HG03025 (cell line): ENCODE measurements at regions not wholly inside any gene's neighbourhood (a gene's known extent, or its start where the extent isn't known, plus 50 kb on each side); places are given as distances from the start of the nearest gene placed in this dataset.

Experiments
- ATAC-seq: cut with Tn5 transposase; IDR thresholded peaks from one replicate; pipeline ENCODE4 v1.9.1; 2021; ENCODE audit warnings: mild to moderate bottlenecking, moderate library complexity; ENCODE audit not compliant: unreplicated experiment, low FRiP score

GRCh38 chr3:31466866-31467265 lies 65.9 kb upstream of the STT3B start:
- ATAC-seq, result no peak

- ATAC-seq, result no peak
These were observed 64.3 kb upstream of the STT3B start for GRCh38 chr3:31468433-31468832.

- no peak for ATAC-seq
These were observed 63.3 kb upstream of the STT3B start for GRCh38 chr3:31469385-31469784.

- ATAC-seq, result no peak
These were observed 60.0 kb upstream of the STT3B start for GRCh38 chr3:31472479-31473390.

- no peak for ATAC-seq
These were observed 56.5 kb upstream of the STT3B start for GRCh38 chr3:31476209-31476608.

GRCh38 chr3:31479431-31479830 lies 53.3 kb upstream of the STT3B start:
- no peak for ATAC-seq

- no peak for ATAC-seq
These were observed 51.0 kb upstream of the STT3B start for GRCh38 chr3:31481697-31482096.

GRCh38 chr3:31482493-31483200 lies 50.1 kb upstream of the STT3B start:
- ATAC-seq, result no peak
